PFSK-1 (cell line): ENCODE measurements at regions not wholly inside any gene's neighbourhood (a gene's known extent, or its start where the extent isn't known, plus 50 kb on each side); places are given as distances from the start of the nearest gene placed in this dataset.

Experiments
- FOXP2 ChIP-seq: optimal IDR thresholded peaks from 2 replicates; pipeline ENCODE3; 2011; ENCODE audit warnings: borderline replicate concordance, control low read depth, inconsistent platforms; ENCODE audit not compliant: insufficient read depth; ENCODE audit errors: extremely low read length, extremely low read depth
- POLR2AphosphoS5 ChIP-seq: IDR thresholded peaks from 2 replicates; pipeline ENCODE4 v1.6.1; 2012; ENCODE audit warnings: low read depth, mild to moderate bottlenecking, control low read depth, low read length, moderate library complexity
- REST ChIP-seq, 2 experiments: IDR thresholded peaks; 2 replicates each; pipeline versions ENCODE4 v1.6.1 to v1.8.0; 2011 to 2012; ENCODE audit warnings: low read depth in 2 of 2, low read length in 2 of 2, control low read depth in 1 of 2, inconsistent platforms in 1 of 2, mild to moderate bottlenecking in 1 of 2, moderate library complexity in 1 of 2; ENCODE audit not compliant: insufficient read depth in 1 of 2
- SIN3A ChIP-seq: IDR thresholded peaks from 2 replicates; pipeline ENCODE4 v1.6.1; 2012; ENCODE audit warnings: mild to moderate bottlenecking, low read length, moderate library complexity, borderline replicate concordance; ENCODE audit not compliant: insufficient read depth
- TAF1 ChIP-seq: IDR thresholded peaks from 2 replicates; pipeline ENCODE4 v1.6.1; 2012; ENCODE audit warnings: low read length, control low read depth, borderline replicate concordance; ENCODE audit not compliant: insufficient read depth

GRCh38 chr4:14596437-14596836 is 405.8 kb upstream of the CPEB2 start:
- TF ChIP-seq FOXP2 (no peak), POLR2AphosphoS5 (no peak), SIN3A (no peak), REST (IDR thresholded peaks at IDR 0.05; ENCODE audit: insufficient read depth in 1 of 2, low read depth in 2 of 2, low read length in 2 of 2) (no peak), TAF1 (no peak)

GRCh38 chr4:14596904-14597303 is 405.4 kb upstream of the CPEB2 start:
- TF ChIP-seq SIN3A: no peak
- TF ChIP-seq TAF1: no peak
- TF ChIP-seq POLR2AphosphoS5: no peak
- TF ChIP-seq REST (IDR thresholded peaks at IDR 0.05; ENCODE audit: insufficient read depth in 1 of 2, low read depth in 2 of 2, low read length in 2 of 2): no peak
- TF ChIP-seq FOXP2: no peak

- TF ChIP-seq SIN3A: no peak
- no peak for TF ChIP-seq REST (IDR thresholded peaks at IDR 0.05; ENCODE audit: insufficient read depth in 1 of 2, low read depth in 2 of 2, low read length in 2 of 2)
- TF ChIP-seq TAF1: no peak
- no peak for TF ChIP-seq FOXP2
- no peak for TF ChIP-seq POLR2AphosphoS5
Observed at GRCh38 chr4:14602206-14602605, 400.1 kb upstream of the CPEB2 start.

DNA sequence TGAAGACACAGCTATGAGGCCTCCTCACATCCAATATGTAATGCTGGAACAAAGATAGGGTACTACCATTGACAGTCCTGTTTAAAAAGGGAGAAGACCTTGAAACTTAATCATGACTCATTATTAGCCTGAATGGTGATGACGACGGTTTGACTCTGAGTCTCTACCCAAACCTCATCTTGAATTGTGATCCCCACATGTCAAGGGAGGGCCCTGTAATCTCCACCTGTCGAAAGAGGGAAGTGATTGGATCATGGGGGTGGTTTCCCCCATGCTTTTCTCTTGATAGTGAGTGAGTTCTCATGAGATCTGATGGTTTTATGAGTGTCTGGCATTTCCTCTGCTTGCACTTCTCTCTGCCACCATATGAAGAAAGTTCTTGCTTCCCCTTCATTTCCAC is 395.3 kb upstream of the CPEB2 start:
- TF ChIP-seq TAF1: no peak
- no peak for TF ChIP-seq REST (IDR thresholded peaks at IDR 0.05; ENCODE audit: insufficient read depth in 1 of 2, low read depth in 2 of 2, low read length in 2 of 2)
- TF ChIP-seq POLR2AphosphoS5: no peak
- no peak for TF ChIP-seq SIN3A
- no peak for TF ChIP-seq FOXP2

DNA sequence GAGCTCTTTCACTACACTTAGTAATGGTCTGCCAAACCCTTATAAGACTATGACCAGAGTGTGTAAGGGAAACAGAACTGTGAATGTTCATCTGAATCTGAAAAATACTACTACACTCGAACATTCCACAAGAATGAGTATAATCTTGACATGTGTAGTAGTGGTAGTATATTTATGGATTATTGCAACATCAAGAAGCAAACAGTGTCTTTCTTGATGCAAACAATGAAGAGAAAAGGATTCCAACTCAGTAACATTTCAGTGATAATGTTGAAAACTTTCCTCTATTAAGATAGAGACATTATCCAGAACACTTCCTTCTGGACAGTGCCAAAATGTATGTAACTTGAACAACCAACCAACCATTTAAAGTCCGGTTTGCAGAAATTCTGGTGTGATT is 394.7 kb upstream of the CPEB2 start:
- no peak for TF ChIP-seq SIN3A
- TF ChIP-seq POLR2AphosphoS5: no peak
- no peak for TF ChIP-seq FOXP2
- TF ChIP-seq REST (IDR thresholded peaks at IDR 0.05; ENCODE audit: insufficient read depth in 1 of 2, low read depth in 2 of 2, low read length in 2 of 2): no peak
- TF ChIP-seq TAF1: no peak
